HUES48 (cell line): ENCODE measurements at regions not wholly inside any gene's neighbourhood (a gene's known extent, or its start where the extent isn't known, plus 50 kb on each side); places are given as distances from the start of the nearest gene placed in this dataset.

Experiments
- H3K27ac ChIP-seq: one replicate; pipeline ENCODE4 v1.7.0; 2013; ENCODE audit warnings: low read depth, low read length, inconsistent platforms
- H3K27me3 ChIP-seq: 2 replicates; pipeline ENCODE4 v1.6.1; 2013; ENCODE audit warnings: mild to moderate bottlenecking, low read length; ENCODE audit not compliant: control insufficient read depth, insufficient read depth
- H3K36me3 ChIP-seq: 2 replicates; pipeline ENCODE4 v1.6.1; 2013; ENCODE audit warnings: low read length; ENCODE audit not compliant: control insufficient read depth, insufficient read depth
- H3K4me1 ChIP-seq: 2 replicates; pipeline ENCODE4 v1.6.1; 2013; ENCODE audit warnings: mild to moderate bottlenecking, low read length; ENCODE audit not compliant: control insufficient read depth, insufficient read depth
- H3K4me3 ChIP-seq: 2 replicates; pipeline ENCODE4 v1.5.1; 2013; ENCODE audit warnings: mild to moderate bottlenecking, low read depth, low read length
- H3K9ac ChIP-seq: 2 replicates; pipeline ENCODE4 v1.6.1; 2013; ENCODE audit warnings: mild to moderate bottlenecking, low read depth, low read length, moderate library complexity
- H3K9me3 ChIP-seq: 2 replicates; pipeline ENCODE4 v1.6.1; 2013; ENCODE audit warnings: low read length; ENCODE audit not compliant: control insufficient read depth, insufficient read depth

DNA sequence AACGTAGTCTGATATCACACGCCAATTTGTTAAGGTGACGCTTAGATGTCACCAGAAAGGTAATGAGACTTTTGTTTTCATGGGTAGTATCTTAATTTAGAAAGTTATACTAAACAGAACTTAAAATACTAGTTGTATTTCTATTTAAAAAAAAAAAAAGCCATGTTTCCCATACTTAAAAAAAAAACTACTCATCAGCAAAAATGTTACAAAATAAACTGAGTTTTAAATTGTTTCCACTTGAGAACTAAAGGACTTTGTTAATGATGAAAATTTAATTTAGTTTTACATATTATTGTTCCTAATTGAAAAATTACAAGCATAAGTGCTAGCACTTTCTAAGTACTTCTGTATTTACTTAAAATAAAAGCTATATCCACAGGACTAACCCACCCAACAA, 300.8 kb upstream of the ATP11B start:
- Histone ChIP-seq H3K36me3 (no peaks in the 10 kb centered on the region), H3K9me3 (no peaks in the 10 kb centered on the region), H3K27ac (no peak overlapping the region), H3K9ac (no peak overlapping the region), H3K4me1 (peaks cover 11% of the 10 kb centered on the region), H3K4me3 (no peak overlapping the region), H3K27me3 (no peaks in the 10 kb centered on the region)

DNA sequence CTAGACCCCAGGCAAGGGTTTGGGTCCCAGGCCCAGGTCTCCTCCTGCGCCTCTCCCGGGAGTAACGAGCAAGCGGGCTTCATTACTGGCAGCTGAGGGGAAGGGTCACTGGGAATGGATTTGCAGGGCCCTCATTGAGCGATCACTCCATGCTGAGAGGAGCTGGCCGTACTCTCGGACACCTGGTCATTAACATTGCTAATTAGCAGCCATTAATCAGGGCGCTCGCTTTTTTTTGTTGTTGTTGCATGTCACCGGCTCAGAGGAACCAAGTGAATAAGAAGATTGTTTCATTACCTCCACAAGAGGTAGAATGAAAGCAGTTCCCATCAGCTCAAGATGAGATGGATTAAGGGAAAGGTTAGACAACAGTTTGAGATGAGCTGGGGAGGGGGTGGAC, 293.0 kb upstream of the ATP11B start:
- Histone ChIP-seq H3K36me3 (no peaks in the 10 kb centered on the region), H3K4me1 (peaks cover 34% of the 10 kb centered on the region), H3K4me3 (peak overlapping the region; percentile 27; the same call in 1 of the 2 replicates), H3K9me3 (no peaks in the 10 kb centered on the region), H3K27me3 (no peaks in the 10 kb centered on the region), H3K27ac (peak overlapping the region; percentile 80), H3K9ac (no peak overlapping the region)

DNA sequence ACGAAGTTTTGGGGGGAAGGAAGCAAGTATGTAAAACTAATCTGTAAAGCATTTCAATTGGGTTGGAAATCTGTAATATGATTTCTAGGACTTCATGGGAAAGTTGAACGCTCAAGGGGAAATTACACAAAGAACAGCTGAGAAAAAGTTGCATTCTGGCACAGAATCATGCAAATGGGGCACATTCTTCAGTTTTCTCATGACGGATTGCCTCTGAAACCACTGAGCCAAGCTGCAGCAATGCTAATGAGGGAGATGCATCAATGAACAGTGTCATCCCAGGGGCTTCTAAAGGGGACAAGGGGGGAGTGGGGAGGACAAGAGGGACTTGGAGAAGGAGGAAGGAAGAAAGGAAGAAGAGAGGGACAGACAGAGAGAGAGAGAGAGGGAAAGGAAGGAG, 291.4 kb upstream of the ATP11B start:
- Histone ChIP-seq H3K4me1 (peaks cover 34% of the 10 kb centered on the region), H3K9me3 (no peaks in the 10 kb centered on the region), H3K9ac (no peak overlapping the region), H3K4me3 (no peak overlapping the region), H3K27me3 (no peaks in the 10 kb centered on the region), H3K27ac (peak overlapping the region; percentile 61), H3K36me3 (no peaks in the 10 kb centered on the region)

DNA sequence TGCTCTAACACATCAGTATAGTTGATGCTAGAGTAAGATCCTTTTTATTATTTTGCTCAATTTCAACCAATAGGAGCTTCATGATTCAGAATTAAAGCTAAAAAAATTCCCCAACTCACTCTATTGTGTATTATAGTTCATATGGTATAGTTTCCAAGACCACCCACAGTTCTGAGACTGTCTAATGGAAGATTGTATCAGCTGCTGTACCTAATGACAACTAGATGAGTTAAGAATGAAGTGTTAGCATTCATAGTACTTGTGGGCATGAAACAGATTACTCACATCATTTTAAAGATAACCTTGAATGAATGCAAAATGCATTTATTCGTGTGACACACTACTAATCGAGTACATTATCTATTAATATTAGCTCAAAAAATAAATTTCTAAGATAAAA, 289.9 kb upstream of the ATP11B start:
- Histone ChIP-seq H3K27me3 (no peaks in the 10 kb centered on the region), H3K4me3 (no peak overlapping the region), H3K4me1 (peaks cover 34% of the 10 kb centered on the region), H3K36me3 (no peaks in the 10 kb centered on the region), H3K9ac (no peak overlapping the region), H3K27ac (no peak overlapping the region), H3K9me3 (no peaks in the 10 kb centered on the region)

DNA sequence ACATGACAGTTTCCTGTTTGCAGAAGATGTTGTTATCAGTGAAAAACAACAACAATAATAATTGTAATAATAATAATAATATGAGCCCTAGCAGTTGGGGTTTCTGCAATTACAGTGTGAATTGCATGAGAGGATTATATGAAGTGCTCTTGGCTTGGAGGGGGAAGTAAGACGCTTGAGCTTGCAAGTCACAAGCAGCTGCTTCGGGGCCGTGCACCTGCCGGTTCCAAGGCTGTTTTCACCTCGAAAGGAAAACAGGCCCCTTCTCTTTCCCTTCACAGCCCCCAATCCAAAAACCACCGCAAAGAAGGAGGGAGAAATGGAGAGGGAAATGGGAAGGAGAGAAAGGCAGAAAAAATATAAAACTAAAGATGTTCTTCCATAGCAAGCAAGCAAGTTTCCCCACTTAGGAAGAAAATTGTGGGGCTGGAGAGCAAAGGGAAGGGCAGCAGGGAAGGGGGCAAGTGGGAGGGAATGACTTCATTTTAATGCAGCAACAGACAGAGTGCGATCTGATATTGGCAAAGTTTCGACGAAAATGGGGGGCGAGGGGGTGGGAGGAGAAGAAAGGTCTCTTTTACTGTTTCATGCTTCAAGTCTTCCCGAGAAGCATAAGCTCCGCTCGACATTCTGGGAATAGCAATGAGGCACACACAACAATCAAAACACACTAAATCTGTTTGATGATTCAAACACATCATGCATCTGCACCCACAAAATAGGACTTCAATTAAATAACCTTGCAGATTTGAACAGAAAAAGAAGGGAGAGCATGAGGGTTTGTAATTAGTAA, 284.2 kb upstream of the ATP11B start:
- Histone ChIP-seq H3K4me3 (no peak overlapping the region), H3K9me3 (no peaks in the 10 kb centered on the region), H3K27ac (no peak overlapping the region), H3K4me1 (peaks cover 9% of the 10 kb centered on the region), H3K9ac (no peak overlapping the region), H3K27me3 (no peaks in the 10 kb centered on the region), H3K36me3 (no peaks in the 10 kb centered on the region)

DNA sequence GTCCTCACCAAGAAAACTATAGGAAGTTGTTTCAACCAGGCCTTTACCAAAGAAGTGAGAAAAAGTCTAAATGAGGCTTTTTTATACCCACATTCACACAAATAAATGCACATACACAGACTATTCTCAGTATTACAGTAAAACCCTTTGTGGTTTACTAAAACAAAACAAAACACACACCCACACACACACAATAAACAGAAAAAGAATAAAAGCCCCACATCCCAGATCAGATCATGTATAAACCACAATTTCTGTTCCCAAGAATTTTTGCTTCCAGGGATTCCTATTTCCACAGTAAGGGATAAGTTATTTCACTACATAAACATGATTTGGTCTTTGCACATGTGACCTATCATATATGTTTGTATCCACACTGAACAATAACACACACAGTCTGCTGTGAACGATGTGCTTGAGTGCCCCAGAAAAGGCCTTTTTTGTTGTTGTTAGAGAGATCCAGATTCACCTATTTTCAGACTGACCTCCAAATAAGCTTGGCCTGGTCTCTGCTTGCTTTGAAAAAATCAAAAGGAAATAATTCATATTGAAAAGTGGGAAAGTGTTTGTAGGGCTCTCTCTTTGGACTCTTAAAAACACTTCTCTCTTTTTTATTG, 283.4 kb upstream of the ATP11B start:
- H3K36me3 ChIP-seq, result no peaks in the 10 kb centered on the region
- no peak overlapping the region for H3K9ac ChIP-seq
- H3K4me1 ChIP-seq, result peaks cover 9% of the 10 kb centered on the region
- H3K27me3 ChIP-seq, result no peaks in the 10 kb centered on the region
- no peak overlapping the region for H3K27ac ChIP-seq
- H3K9me3 ChIP-seq, result no peaks in the 10 kb centered on the region
- H3K4me3 ChIP-seq, result no peak overlapping the region

DNA sequence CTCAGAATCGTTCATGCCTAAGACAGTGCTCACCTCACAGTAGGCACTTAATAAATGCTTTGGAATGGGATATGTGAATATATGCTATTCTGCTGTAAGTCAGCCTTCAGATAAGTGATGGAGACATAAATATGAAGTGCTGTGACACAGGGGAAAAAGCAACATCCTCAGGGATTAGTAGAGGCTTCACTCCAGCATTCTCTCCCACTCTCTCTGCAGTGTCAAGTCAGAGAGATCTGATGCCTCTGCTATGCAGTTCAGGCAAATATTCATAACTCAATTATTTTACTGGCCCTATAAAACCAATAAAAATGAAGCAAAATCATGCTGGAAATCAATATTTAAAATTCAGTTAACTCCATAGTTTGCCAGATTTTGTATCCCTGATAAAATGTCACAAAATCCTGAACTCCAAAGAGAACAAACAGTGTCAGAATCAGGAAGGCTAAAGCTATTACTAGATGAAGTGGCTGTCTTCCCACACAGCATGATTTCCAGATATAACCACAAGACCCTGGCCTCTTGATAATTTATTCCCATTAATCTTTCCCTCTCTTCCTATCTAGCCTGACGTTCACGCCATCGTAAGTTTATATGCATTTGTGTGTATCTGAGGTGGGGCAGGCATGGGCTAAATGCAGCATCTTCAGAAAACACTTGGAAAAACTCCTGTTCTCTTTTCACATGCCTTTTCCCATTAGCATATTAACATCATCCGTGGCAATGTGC, 278.9 kb upstream of the ATP11B start:
- H3K9ac ChIP-seq, result no peak overlapping the region
- no peaks in the 10 kb centered on the region for H3K36me3 ChIP-seq
- no peak overlapping the region for H3K4me3 ChIP-seq
- H3K9me3 ChIP-seq, result no peaks in the 10 kb centered on the region
- H3K4me1 ChIP-seq, result peaks cover 2% of the 10 kb centered on the region
- H3K27ac ChIP-seq, result no peak overlapping the region
- no peaks in the 10 kb centered on the region for H3K27me3 ChIP-seq

DNA sequence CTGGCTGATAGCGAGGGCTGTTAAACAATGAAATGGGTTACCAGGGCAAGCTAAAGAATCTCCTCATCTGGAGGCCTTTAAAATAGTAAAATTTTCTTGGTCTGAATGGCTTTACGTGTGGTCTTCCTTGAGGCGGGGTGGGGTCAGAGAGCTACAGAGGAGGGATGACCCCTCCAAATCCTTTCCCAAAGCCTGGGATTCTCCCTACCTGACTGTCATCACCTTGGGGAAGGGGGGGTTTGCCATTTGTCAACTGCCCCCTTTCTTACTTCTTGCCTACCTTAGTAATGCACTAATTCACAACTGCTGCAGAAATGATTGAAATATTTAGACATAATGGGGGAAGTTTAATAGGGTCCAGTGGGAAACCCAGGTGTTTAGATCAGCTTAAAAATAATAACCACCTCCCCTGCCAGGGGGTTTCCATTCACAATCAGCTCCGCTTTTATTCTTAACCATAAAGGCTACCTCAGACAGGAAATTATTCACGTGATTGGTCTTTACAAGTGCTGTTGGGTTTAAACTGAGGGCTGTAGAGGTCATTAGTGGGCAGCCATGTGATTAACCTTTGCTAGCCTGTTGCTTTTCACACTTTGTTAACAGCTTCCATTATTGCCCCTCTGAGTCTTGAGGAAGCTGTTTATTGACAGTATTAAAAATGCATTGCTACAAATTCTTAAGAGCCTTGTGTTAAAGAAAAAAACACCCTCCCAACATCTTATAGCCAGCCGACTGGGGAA, 276.5 kb upstream of the ATP11B start:
- Histone ChIP-seq H3K36me3 (no peaks in the 10 kb centered on the region), H3K9ac (no peak overlapping the region), H3K9me3 (no peaks in the 10 kb centered on the region), H3K4me1 (no peaks in the 10 kb centered on the region), H3K4me3 (no peak overlapping the region), H3K27me3 (no peaks in the 10 kb centered on the region), H3K27ac (no peak overlapping the region)

DNA sequence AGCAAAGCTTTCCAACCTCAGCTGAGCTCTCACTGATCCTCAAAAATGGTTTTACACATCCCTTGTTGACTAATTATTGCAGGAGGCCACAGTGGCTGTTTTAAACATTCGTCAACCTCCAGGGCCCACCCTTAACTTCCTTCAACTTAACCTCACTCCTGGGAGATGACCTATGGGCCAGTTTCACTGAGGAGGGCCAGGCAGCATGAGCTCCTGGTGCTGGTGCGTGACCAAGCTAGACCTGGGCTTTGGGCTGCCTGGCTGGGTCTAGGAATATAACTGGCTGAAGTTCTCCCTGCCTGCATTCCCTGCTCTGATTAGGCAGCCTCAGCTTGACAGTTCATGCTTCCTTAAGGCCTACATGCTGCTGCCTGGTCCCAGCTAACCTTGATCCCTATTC, 273.7 kb upstream of the ATP11B start:
- Histone ChIP-seq H3K9ac (no peak overlapping the region), H3K9me3 (no peaks in the 10 kb centered on the region), H3K4me3 (no peak overlapping the region), H3K27me3 (no peaks in the 10 kb centered on the region), H3K36me3 (no peaks in the 10 kb centered on the region), H3K27ac (no peak overlapping the region), H3K4me1 (no peaks in the 10 kb centered on the region)

DNA sequence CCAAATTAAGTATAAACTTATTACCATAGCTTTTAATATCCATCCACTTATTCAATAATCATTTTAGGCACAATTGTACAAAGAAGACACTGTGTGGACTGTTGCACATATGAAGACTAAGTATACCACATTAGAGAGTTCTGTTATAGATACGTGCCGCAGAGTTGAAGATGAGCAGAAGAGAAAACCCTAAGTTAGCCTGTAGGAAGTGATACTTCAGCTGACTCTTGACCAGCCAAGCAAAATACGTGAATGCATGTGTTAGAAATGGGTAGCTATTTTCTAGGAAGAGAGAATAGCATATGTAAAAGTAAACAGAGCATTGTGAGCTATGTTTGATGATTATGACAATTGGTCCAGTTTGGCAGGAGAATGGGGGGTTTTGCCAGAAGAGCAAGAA, 272.0 kb upstream of the ATP11B start:
- H3K4me3 ChIP-seq, result no peak overlapping the region
- no peak overlapping the region for H3K27ac ChIP-seq

More for the DNA sequence above, 272.0 kb upstream of the ATP11B start:
- Histone ChIP-seq H3K9ac (no peak overlapping the region), H3K27me3 (no peaks in the 10 kb centered on the region), H3K36me3 (no peaks in the 10 kb centered on the region), H3K9me3 (no peaks in the 10 kb centered on the region), H3K4me1 (peaks cover 3% of the 10 kb centered on the region; the same call in 1 of the 2 replicates)
